Inferior parietal cortex (tissue), 1 donor: ENCODE measurements at regions not wholly inside any gene's neighbourhood (a gene's known extent, or its start where the extent isn't known, plus 50 kb on each side); places are given as distances from the start of the nearest gene placed in this dataset.
"Not testable (repeated sequence)": the region's sequence is repeated elsewhere in the genome, so short reads cannot be mapped to it uniquely, and the experiment has no call there.

Experiments
- DNase-seq: peaks from one replicate; pipeline ENCODE4 v3.0.0-alpha.2; 2016; ENCODE audit errors: extremely low spot score

DNA sequence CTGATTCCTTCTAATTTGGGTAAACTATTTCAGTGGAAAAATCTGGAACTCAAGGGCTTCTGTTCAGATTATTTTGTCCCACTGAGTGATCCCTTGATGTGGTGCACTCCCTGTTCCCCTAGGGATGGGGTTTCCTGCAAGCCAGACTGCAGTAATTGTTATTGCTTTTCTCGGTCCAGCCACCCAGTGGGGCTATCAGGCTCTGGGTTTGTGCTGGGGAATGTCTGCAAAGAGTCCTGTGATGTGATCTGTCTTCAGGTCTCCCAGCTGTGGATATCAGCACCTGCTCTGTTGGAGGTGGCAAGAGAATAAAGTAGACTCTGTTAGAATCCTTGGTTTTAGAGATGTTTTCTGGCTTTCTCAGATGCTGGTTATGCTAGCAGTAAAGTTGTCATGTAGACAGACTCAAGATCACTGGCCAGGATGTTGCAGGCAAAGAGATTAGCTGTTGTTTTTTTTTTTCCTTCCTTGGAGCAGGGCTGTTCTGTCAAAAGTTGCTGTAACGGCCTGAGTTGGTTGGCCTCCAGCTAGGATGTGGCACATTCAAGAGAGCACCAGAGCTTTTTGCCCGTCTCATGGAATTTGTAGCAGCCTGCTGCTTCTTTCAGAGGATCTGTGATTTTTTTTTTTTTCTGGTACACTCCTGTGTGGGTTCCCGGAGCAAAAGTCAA, 1314.0 kb downstream of the PCDH19 start:
- no peak for DNase-seq

DNA sequence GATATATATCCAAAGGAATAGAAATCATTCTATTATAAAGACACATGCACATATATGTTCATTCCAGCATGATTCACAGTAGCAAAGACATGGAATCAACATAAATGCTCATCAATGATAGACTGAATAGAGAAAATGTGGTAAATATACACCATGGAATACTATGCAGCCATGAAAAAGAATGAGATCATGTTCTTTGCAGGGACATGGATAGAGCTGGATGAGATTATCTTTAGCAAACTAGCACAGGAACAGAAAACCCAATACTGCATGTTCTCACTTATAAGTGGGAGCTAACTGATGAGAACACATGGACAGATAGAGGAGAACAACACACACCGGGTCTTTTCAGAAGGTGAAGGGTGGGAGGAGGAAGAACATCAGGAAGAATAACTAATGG, 1318.6 kb downstream of the PCDH19 start:
- no peak for DNase-seq

DNA sequence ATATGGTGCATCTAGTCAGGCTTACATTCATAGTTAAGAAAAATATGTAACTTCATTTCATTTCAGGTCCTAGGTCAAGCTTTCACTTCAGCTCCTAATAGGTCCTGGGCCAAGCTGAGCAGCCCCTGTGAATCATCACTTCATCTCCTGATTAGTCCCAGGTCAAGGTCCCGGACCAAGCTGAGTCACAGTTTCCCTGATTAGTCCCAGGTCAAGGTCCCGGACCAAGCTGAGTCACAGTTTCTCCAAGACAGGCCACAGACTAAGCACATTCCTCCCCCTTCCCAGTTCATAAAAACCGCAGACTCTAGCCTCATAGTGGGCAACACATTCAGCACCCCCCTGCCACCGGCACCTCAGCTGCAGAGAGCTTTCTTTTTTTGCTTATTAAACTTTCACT, 1331.8 kb downstream of the PCDH19 start:
- DNase-seq: no peak

DNA sequence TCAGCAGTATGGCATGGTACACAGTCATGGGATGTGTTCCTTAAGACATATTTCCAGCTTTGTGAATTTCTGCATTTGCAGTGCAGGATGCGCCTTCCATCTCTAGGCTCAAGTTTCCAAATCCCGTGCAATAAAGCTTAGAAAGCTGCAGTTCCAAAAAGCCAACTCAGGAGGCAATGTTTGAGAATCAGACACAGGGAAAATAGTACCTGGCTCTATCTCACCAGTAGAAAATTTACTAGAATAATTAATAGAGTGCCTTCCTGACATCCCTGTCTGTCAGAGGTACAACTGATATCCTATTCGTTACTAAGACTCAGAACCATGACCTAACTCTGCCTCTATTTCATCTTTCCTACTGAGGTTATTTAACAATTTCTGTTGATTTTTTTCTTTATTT, 1333.0 kb downstream of the PCDH19 start:
- no peak for DNase-seq

DNA sequence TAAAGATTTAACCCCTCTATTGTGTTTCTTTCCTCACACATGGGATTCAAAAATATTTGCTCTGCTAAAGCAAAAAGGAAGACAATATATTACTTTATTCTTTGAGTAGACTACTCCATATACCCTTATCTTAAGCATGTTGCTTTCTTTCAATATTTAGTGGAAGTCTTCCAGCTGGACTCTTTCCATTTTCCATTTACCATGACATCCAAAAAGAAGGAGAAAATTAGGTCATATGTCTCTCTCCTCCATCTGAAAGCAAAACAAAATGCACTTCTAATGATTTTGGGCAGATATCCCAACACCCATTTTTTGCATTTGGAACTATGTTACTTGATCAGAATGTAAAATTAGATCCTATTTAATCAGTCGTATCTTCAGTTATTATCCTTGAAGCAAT, 1336.5 kb downstream of the PCDH19 start:
- no peak for DNase-seq

DNA sequence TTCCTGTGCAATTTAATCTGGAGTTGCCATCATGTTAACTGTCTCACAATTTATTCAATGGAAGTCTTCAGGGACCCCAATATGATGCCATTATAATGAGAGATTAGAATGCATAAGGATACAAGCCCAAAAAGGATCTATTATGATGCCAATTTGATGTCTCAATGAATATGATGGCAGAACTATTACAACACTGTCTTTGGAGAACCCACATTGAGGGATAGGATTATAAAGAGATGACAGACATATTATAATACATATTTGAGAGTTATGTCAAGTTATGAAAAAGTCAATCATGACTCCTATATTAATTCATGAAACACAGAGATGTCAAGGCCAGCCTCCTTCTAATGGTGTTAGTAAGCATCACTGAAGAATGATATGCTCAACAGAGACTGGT, 1358.4 kb downstream of the PCDH19 start:
- no peak for DNase-seq

DNA sequence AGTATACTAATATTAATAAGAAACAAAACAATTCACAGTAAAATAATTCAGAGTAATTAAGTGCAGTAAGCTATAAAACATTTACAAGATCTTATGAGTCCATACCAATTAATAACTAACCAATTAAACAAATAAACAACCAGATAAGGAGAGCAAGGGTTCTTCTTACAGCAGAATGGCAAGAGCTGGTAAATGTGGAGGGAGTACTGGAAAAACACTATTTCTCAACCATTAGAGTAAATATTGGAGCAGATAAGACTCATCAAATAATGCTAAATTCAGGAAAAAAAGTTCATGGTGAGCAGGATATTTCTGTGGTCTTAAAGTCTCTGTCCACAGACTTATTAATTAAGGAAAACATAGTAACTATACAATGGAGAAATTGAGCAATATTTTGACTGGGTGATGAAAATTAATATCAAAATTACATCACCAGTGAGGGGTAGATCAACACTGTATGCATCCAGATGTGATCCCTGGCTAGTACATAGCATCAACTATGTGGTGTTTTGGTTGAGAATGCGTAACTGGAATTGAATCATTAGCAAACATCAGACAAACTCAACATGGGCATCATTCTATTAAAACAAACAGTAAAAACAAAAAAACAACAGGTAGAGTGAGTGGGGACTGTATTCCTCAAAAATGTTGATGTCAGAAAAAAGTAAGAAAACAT, 1376.7 kb downstream of the PCDH19 start:
- DNase-seq: no peak

DNA sequence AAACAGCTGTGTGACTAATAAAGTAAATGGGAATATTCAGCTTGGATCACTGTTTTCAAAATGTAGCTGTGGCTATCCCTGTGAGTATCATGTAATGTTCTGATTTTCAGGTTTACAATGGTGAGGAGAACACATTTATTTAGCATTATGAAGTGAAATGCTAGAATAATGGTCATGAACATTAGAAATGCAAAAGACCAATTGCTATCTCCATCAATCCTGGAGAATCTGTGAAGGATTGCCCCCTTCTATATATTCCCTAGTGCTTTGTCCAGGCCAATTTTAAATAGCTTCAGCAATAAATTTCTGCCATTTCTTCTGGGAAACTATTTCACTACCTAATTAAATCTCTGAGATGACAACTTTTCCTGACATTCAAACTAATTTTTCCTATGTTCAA, 1399.1 kb downstream of the PCDH19 start:
- no peak for DNase-seq

DNA sequence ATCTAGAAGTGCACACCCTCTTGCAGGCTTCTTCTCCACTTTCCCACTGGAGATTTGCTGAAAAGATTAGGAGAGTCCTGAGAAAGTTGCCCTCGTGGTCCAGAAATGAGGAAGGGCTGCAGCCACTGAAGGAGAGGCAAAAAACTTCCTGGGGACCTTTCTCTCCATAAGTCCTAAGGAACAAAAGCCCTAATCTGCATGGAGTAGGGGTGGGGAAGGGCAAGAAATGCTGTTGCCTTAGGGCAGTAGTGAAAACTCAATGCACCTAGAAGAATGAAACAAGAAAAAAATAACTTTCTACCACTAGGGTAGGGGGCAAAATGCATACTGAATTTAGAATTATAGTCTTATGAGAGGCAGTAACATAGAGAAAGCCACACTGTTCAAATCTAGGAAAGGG, 1408.8 kb downstream of the PCDH19 start:
- no peak for DNase-seq

DNA sequence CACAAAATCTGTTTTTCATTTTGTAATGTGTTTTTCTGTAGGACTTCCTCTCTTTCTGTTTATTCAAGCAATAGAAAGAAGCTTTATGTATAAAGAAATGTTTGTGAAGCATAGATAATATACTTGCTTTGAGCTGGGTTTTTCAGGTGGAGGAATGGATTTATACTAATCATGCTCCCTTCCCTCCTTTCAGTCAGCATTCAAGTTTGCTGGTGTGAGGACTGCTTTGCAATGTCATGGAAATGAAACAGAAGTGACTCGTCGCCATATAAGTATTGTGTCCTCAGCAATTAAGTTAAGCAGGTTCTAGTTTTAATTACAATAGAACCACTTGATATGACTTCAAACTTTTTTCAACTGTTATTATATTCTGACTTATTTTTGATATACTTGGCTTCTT, 1447.1 kb downstream of the PCDH19 start:
- DNase-seq: no peak

DNA sequence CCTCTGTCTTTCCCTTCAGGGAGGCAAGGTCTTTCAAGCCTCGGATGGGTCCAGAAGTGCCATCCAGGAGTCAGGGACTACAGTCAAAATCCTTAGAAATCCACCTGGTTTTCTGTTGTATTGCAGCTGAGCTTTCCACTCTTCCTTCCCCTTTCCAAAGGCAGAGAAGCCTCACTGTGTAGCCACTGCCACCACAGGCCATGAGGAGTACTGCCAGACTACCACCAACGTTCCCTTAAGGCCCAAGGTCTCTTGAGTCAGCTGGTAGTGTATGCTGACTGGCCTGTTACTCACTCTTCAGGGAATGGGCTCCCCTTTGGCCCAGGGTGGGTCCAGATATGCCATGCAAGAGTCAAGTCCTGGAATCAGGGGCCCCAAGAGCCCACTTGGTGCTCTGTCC, 1454.1 kb downstream of the PCDH19 start:
- no peak for DNase-seq

DNA sequence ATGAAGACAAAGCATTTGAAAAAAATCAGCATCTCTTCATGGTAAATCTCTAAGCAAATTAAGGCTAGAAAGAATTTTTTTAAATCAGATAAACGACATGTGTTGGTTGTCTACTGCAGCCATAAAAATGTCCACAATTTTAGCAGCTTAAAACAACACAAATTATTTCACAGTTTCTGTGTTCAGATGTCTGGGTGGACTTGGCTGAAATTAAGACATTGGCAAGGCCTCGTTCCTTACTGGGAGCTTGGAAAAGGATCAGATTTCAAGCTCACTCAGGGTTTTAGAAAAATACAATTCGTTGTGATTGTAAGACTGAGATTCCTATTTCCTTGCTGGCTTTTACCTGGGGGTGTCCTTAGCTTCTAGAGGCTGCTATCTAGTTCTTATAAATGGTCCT, 1470.6 kb downstream of the PCDH19 start:
- peak; percentile 3 for DNase-seq

DNA sequence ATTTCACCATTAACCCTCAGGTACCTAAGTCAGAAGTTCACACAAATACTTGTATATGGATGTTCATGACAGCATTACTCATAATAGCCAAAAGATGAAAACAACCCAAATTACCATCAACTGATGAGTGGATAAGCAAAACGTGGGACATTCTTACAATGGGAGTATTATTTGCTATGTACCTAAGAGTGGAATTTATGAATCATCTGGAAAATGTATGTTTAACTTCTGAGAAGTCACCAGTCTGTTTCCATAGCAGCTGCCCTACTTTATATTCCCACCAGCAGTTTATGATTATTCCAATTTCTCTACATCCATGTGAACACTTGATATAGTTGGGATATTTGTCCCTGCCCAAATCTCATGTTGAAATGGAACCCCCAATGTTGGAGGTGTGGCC, 1478.9 kb downstream of the PCDH19 start:
- DNase-seq: no peak

DNA sequence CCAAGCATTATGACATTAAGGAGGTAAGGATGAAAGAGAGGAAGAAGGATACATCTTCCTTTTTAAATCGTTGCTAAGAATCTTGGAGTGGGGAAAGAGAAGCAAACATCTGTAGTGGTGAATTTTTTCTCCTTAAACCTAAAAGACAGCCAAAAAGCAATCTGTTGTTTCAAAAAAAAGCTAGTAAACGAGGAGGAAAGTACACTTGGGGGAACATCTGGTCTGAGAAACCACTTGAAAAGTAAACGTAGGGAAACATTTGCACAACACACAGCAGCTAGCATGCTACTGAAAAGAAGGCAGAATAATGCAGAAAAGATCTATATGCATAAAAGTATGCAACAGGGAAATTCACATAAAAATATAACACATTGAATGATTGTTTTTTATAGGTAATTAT, 1485.6 kb downstream of the PCDH19 start:
- no peak for DNase-seq

DNA sequence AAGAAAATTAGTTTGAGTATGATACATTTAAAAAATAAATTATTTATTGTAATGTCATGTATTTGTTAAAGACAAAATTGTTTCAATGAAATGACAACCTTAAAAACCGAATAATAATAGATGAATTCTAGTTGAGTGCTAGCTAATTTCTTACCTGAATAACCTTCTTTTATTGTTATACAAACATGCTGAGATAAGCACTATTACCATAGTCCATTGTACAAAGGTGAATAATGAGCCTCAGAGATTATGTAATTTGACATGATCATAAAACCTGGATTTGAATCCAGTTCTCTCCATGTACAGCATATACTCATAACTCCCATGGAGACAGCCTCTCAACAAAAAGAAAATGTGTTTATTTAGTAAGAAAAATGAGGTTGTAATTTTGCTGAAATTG, 1512.9 kb downstream of the PCDH19 start:
- DNase-seq: no peak

DNA sequence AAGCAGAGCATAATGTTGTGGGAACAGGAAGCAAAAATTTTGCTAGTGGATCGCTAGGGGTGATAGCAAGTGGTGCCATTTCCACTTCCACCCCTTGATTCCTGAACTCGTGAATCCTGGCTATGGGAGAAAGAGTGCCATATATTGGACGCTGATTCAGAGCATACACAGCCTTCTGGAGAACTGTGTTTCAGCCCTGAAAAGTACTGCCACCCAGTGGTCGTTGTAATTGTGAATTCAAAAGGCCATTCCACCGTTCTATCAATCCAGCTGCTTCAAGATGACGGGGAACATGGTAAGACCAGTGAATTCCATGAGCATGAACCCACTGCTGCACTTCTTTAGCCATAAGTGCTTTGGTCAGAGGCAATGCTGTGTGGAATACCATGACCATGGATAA, 1559.4 kb downstream of the PCDH19 start:
- not testable (repeated sequence) for DNase-seq
